ENCODE measurements at regions not wholly inside any gene's neighbourhood (a gene's known extent, or its start where the extent isn't known, plus 50 kb on each side); places are given as distances from the start of the nearest gene placed in this dataset.

GRCh38 chr4:32601848-32602247 lies 1881.7 kb downstream of the PCDH7 start:
- no peak for ATAC-seq
- no peak for TF ChIP-seq BACH2 (CRISPR knock-in tag; IDR thresholded peaks at IDR 0.05; ENCODE audit: borderline replicate concordance)
- no peak for TF ChIP-seq ARNTL (CRISPR knock-in tag; IDR thresholded peaks at IDR 0.05; ENCODE audit: borderline replicate concordance, low read depth)
- no peak for TF ChIP-seq ZNF70 (CRISPR knock-in tag; IDR thresholded peaks at IDR 0.05)
- no peak for TF ChIP-seq CREB5 (CRISPR knock-in tag; IDR thresholded peaks at IDR 0.05; ENCODE audit: low read depth)

GRCh38 chr4:32607978-32608377 lies 1887.8 kb downstream of the PCDH7 start:
- TF ChIP-seq ZNF565 (CRISPR knock-in tag; conservative IDR thresholded peaks at IDR 0.05; ENCODE audit: low read depth) (no peak), RARB (CRISPR knock-in tag; IDR thresholded peaks at IDR 0.05) (no peak), GLIS3 (CRISPR knock-in tag; IDR thresholded peaks at IDR 0.05) (no peak), TCF4 (CRISPR knock-in tag; IDR thresholded peaks at IDR 0.05; ENCODE audit: borderline replicate concordance) (no peak), ZC3H10 (CRISPR knock-in tag; IDR thresholded peaks at IDR 0.05) (no peak)
- ATAC-seq = no peak

GRCh38 chr4:32624943-32625603 lies 1904.9 kb downstream of the PCDH7 start:
- TF ChIP-seq ISL1 (CRISPR knock-in tag; IDR thresholded peaks at IDR 0.05) (no peak), ZFP3 (CRISPR knock-in tag; IDR thresholded peaks at IDR 0.05) (no peak)
- no peak for ATAC-seq

GRCh38 chr4:32625687-32626337 lies 1905.6 kb downstream of the PCDH7 start:
- ATAC-seq = no peak

GRCh38 chr4:32631831-32632230 lies 1911.7 kb downstream of the PCDH7 start:
- no peak for ATAC-seq
- TF ChIP-seq POU6F1 (CRISPR knock-in tag; IDR thresholded peaks at IDR 0.05; ENCODE audit: borderline replicate concordance, low read depth) (no peak), BACH2 (CRISPR knock-in tag; IDR thresholded peaks at IDR 0.05; ENCODE audit: borderline replicate concordance) (no peak), ZNF8 (CRISPR knock-in tag; IDR thresholded peaks at IDR 0.05) (no peak), ESRRG (CRISPR knock-in tag; IDR thresholded peaks at IDR 0.05) (no peak), PPARA (CRISPR knock-in tag; IDR thresholded peaks at IDR 0.05; ENCODE audit: borderline replicate concordance) (no peak)

More at GRCh38 chr4:32625687-32626337, 1905.6 kb downstream of the PCDH7 start:
- no peak for TF ChIP-seq ESRRG (CRISPR knock-in tag; IDR thresholded peaks at IDR 0.05)

- no peak for ATAC-seq
- TF ChIP-seq OSR1 (CRISPR knock-in tag; IDR thresholded peaks at IDR 0.05) (no peak), PPARA (CRISPR knock-in tag; IDR thresholded peaks at IDR 0.05; ENCODE audit: borderline replicate concordance) (no peak), POU6F1 (CRISPR knock-in tag; IDR thresholded peaks at IDR 0.05; ENCODE audit: borderline replicate concordance, low read depth) (no peak), BACH2 (CRISPR knock-in tag; IDR thresholded peaks at IDR 0.05; ENCODE audit: borderline replicate concordance) (no peak)
Observed at GRCh38 chr4:32633421-32633820, 1913.3 kb downstream of the PCDH7 start.

GRCh38 chr4:32645653-32646052 lies 1925.5 kb downstream of the PCDH7 start:
- no peak for ATAC-seq
- TF ChIP-seq TSHZ2 (CRISPR knock-in tag; IDR thresholded peaks at IDR 0.05) (no peak), ZC3H10 (CRISPR knock-in tag; IDR thresholded peaks at IDR 0.05) (no peak), ESRRG (CRISPR knock-in tag; IDR thresholded peaks at IDR 0.05) (no peak), CSDC2 (CRISPR knock-in tag; IDR thresholded peaks at IDR 0.05) (no peak), TOX (CRISPR knock-in tag; IDR thresholded peaks at IDR 0.05; ENCODE audit: borderline replicate concordance) (no peak), PPARA (CRISPR knock-in tag; IDR thresholded peaks at IDR 0.05; ENCODE audit: borderline replicate concordance) (no peak)

Measured in SK-N-SH treated with all-trans-retinoic acid at 6 μM for 48 hours (cell line).